Natural killer cell treated with Interleukin-12 subunit alpha and Interleukin-12 subunit beta and Interleukin-15 and Interleukin-18, amount 100 ng/mL, for 72 hours (primary cell): ENCODE measurements at regions not wholly inside any gene's neighbourhood (a gene's known extent, or its start where the extent isn't known, plus 50 kb on each side); places are given as distances from the start of the nearest gene placed in this dataset.

Experiments
- ATAC-seq, 2 donors: fragments of 150-1000 bp; cut with Tn5 transposase in 1 of 2; sonication (Bioruptor Pico), chemical (Tn5 transposase) in 1 of 2; 2 replicates each; pipeline ENCODE4 v1.10.0; 2021
- DNase-seq: peaks from one replicate; pipeline ENCODE4 v3.0.0; 2022; ENCODE audit warnings: low spot score
- H3K27ac Mint-ChIP-seq, 2 donors: 1 replicate in 1 of 2; 2 replicates in 1 of 2; pipeline ENCODE4 v1.8.0; 2022; ENCODE audit warnings: mixed read lengths in 2 of 2, mild to moderate bottlenecking in 1 of 2, moderate library complexity in 1 of 2
- H3K27me3 Mint-ChIP-seq, 2 donors: 1 replicate in 1 of 2; 2 replicates in 1 of 2; pipeline ENCODE4 v1.8.0; 2022; ENCODE audit warnings: mixed read lengths in 2 of 2
- H3K36me3 Mint-ChIP-seq: one replicate; pipeline ENCODE4 v1.8.0; 2022; ENCODE audit warnings: mixed read lengths
- H3K4me1 Mint-ChIP-seq, 2 donors: 1 replicate in 1 of 2; 2 replicates in 1 of 2; pipeline ENCODE4 v1.8.0; 2022; ENCODE audit warnings: low read depth in 2 of 2, mixed read lengths in 2 of 2, mild to moderate bottlenecking in 1 of 2
- H3K4me3 Mint-ChIP-seq: one replicate; pipeline ENCODE4 v1.8.0; 2022; ENCODE audit warnings: mixed read lengths
- H3K9me3 Mint-ChIP-seq: 2 replicates; pipeline ENCODE4 v1.8.0; 2022; ENCODE audit warnings: mixed read lengths

DNA sequence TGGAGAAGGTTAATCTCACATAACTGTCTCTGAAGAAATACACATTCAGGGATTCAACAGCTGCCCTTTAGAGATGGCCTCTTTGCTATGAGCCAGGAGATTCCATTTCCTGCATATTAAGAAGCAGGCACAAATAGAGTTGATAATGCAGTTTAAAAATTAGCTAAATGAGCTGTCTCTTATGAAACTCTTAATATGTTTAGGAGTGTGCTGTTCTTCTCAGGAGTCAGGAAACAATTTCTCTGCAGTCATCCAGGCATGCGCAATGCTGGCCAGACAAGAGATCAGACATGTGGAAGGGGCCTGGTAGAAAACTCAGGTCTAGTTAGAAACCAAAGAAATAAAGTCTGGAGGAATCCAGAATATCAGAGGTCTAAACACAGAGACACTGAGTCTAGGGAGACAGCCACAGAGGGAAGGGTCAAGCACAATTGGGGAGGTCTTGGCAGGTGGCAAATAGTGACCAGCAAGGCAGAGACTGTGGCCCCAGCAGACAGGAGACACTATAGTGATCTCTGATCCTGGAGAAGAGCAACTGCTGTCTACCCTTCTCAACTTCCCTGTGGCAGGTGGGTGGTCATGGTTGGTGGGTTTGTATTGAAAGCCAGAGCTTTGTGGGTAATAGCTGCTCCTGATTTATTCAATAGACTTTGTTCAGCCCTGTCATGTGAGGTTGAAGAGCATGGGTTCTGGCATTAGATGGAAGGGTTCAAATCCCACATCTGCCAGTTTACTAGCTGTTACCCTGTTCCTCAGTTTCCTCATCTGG is 185.8 kb upstream of the RMST start:
- no peak for DNase-seq
- Mint-ChIP-seq H3K27ac (no peak overlapping the region), H3K27me3 (peaks cover 15 to 27% of the 10 kb centered on the region in 2 donors), H3K4me1 (no peaks in the 10 kb centered on the region), H3K4me3 (no peak overlapping the region), H3K36me3 (no peaks in the 10 kb centered on the region), H3K9me3 (no peaks in the 10 kb centered on the region)
- ATAC-seq = no peak

DNA sequence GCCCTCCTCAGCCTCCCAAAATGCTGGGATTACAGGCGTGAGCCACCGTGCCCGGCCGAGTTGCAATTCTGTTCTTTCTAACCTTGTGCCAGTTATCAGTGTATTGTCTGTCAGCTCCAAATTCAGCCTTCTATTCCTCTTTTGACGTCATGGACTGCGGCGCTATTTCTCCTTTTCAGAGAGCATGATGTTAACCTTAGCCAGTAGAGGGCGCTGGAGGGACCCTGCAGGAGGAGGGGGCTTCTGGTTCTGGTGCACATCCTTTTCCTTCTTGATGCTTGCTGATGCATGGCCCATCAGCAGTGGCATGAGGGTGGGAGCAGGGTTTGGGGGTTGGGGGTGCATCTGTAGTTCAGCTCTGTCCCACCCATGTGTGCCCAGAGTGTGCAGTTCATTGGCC is 179.3 kb upstream of the RMST start:
- Mint-ChIP-seq H3K36me3 (no peaks in the 10 kb centered on the region), H3K27me3 (peaks cover 7 to 43% of the 10 kb centered on the region in 2 donors), H3K27ac (no peak overlapping the region), H3K4me3 (no peak overlapping the region), H3K9me3 (no peaks in the 10 kb centered on the region), H3K4me1 (no peaks in the 10 kb centered on the region)
- no peak for ATAC-seq
- DNase-seq = no peak

DNA sequence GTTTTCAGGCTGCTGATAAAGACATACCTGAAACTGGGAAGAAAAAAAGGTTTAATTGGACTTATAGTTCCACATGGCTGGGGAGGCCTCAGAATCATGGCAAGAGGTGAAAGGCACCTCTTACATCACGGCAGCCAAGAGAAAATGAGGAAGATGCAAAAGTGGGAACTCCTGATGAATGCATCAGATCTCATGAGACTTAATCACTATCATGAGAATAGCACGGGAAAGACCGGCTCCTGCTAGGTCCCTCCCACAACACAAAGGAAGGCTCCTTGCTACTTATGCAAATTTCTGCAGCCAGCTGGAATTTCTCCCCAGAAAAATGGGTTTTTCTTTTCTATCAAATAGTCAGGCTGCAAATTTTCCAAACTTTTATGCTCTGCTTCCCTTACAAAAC is 174.1 kb upstream of the RMST start:
- Mint-ChIP-seq H3K27me3 (peaks cover 7 to 34% of the 10 kb centered on the region in 2 donors), H3K4me3 (no peak overlapping the region), H3K27ac (no peak overlapping the region), H3K9me3 (no peaks in the 10 kb centered on the region), H3K4me1 (no peaks in the 10 kb centered on the region), H3K36me3 (no peaks in the 10 kb centered on the region)
- ATAC-seq (no peak), DNase-seq (no peak)

DNA sequence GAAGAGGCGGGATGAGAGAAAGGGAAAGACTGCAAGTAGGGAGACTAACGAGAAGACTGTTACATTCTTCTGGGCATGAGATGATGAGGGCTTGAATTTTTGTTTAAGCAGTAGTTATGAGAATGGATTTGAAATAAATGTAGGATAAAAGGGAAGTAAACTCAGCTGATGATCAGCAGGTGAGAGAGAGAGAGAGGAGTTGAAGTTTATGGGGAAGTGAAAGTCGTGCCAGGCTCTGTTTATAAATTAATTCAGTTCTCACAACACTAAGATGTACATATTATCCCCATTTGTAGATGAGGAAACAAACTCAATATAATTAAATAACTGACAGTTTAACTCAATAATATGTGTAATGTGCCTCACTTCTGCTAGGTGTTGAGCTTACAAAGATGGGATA is 170.0 kb upstream of the RMST start:
- no peak overlapping the region for H3K4me3 Mint-ChIP-seq
- no peak overlapping the region for H3K27ac Mint-ChIP-seq
- H3K4me1 Mint-ChIP-seq = no peaks in the 10 kb centered on the region
- no peaks in the 10 kb centered on the region for H3K36me3 Mint-ChIP-seq
- DNase-seq (no peak), ATAC-seq (no peak)
- peaks cover 6% of the 10 kb centered on the region for H3K9me3 Mint-ChIP-seq
- peaks cover 7 to 13% of the 10 kb centered on the region in 2 donors for H3K27me3 Mint-ChIP-seq

DNA sequence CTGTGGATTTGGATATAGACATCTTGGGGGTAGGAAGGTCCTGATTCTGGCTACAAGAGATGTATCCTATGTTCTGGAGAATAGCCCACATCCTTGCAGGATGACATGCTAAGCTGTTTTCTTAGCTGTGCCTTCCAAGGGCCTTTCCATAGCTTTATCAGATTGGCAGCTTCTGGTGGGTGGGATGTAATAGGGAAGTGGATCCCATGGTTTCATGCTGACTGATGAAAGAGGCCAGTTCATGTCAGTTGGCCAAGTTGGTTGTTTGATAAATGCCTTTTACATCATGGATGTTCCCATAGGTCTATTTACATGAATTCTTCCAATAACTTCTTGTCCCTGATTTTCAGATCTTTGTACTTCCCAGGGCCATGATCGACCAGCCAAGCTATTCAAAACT is 169.1 kb upstream of the RMST start:
- Mint-ChIP-seq H3K27ac (no peak overlapping the region), H3K27me3 (peaks cover 8 to 15% of the 10 kb centered on the region in 2 donors), H3K9me3 (peaks cover 7% of the 10 kb centered on the region), H3K4me3 (no peak overlapping the region), H3K36me3 (no peaks in the 10 kb centered on the region), H3K4me1 (no peaks in the 10 kb centered on the region)
- no peak for ATAC-seq
- no peak for DNase-seq

DNA sequence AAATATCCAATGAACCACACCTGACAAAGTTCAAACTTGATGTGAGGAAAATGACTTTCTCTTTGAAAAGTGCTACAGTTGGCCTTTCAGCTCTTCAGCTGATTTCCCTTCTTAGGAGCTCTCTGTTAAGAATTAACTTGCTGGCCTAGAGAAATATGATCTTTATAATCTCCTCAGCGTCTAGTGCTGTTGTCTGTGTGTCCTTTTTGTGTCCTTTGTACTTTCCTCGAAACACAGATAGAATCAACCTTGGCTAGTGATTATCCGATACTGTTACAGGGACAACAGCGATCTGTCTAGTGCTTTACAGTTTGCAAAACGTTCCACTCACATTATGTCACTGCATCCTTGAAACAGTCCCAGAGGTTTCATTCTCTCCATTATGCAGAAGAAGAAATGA is 162.8 kb upstream of the RMST start:
- H3K36me3 Mint-ChIP-seq = no peaks in the 10 kb centered on the region
- H3K4me3 Mint-ChIP-seq = no peak overlapping the region
- H3K27me3 Mint-ChIP-seq = peaks cover 16 to 18% of the 10 kb centered on the region in 2 donors
- H3K9me3 Mint-ChIP-seq = peaks cover 6% of the 10 kb centered on the region
- ATAC-seq (no peak), DNase-seq (no peak)
- no peak overlapping the region for H3K27ac Mint-ChIP-seq
- no peaks in the 10 kb centered on the region for H3K4me1 Mint-ChIP-seq

DNA sequence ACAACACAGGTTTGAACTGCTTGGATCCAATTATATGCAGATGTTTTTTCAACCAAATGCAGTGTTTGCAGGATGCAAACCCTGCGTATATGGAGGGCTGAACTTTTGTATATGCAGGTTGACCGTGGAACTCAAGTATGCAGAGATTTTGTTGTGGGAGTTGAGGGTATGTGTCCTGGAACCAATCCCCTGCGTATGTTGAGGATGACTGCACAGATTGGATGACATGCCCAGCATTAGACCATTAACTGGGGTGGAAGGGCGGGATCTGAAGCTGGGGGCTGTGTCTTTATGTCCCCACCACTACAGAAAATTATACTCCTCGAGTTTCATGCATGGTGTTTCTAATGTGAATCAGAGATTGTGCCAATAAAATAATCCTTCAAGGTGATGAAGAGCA is 162.2 kb upstream of the RMST start:
- Mint-ChIP-seq H3K9me3 (peaks cover 3% of the 10 kb centered on the region), H3K4me1 (no peaks in the 10 kb centered on the region), H3K27ac (no peak overlapping the region), H3K27me3 (peaks cover 16 to 18% of the 10 kb centered on the region in 2 donors), H3K4me3 (no peak overlapping the region), H3K36me3 (no peaks in the 10 kb centered on the region)
- no peak for ATAC-seq
- no peak for DNase-seq

DNA sequence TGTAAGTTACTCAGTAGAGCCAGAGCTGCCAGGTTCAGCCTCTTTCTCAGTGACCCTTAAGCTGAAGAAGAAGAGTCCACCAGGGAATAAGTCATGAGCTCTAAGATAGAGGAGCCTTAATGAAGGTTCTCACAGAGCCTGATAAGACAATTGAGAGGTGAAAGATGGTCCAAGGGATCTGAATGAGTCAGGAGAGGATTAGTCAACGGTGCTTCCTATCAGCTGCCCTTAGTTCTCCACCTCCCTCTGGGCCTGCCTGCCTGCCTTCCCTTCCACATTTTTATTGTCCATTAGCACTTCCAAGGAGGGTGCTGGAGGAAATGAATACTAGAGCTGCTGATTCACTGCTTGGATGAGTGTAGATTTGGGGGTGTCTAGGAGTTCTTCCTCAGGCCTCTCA is 161.7 kb upstream of the RMST start:
- Mint-ChIP-seq H3K36me3 (no peaks in the 10 kb centered on the region), H3K27me3 (peaks cover 16 to 18% of the 10 kb centered on the region in 2 donors), H3K27ac (no peak overlapping the region), H3K9me3 (peaks cover 3% of the 10 kb centered on the region), H3K4me3 (no peak overlapping the region), H3K4me1 (no peaks in the 10 kb centered on the region)
- ATAC-seq = no peak
- DNase-seq = no peak

DNA sequence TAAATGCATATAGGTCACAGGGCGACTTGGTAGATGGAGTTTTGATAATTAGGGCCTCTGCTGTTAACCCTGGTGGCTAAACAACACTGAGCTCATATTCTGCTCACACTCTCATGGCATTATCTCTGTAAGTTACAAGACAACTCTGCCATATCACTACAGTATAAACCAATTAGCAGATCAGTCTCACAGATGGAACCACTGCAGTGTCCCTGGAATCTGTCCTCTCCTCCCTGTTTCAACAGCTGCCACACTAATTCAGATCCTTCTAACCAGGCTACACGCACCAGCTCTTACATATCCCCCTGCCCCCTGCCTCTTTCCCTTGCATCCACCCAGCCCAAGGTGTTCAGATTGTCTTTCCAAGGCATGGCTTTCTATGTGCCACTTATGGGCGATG is 161.0 kb upstream of the RMST start:
- Mint-ChIP-seq H3K27me3 (peaks cover 18 to 20% of the 10 kb centered on the region in 2 donors), H3K4me1 (no peaks in the 10 kb centered on the region), H3K9me3 (peaks cover 3% of the 10 kb centered on the region), H3K36me3 (no peaks in the 10 kb centered on the region), H3K4me3 (no peak overlapping the region), H3K27ac (no peak overlapping the region)
- ATAC-seq (no peak), DNase-seq (no peak)

DNA sequence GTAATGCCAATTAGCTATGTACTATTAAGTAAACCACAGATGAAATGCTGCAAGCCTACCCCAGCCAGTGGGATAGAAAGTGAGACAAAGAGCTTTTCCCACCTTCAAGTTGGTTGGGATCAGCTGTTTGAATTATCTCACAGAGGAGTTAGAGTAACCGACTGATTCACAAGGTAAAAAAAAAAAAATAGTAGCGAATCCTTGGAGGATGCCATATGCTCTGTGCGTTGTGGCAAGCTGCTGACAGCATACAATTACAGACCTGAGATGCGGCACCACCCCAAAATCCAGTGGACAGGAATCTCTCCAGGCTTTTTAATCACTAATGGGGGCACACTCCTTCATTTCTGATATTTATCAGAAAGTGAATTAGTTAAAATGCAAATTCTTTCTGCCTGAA is 157.0 kb upstream of the RMST start:
- no peak overlapping the region for H3K27ac Mint-ChIP-seq
- no peak overlapping the region for H3K4me3 Mint-ChIP-seq

DNA sequence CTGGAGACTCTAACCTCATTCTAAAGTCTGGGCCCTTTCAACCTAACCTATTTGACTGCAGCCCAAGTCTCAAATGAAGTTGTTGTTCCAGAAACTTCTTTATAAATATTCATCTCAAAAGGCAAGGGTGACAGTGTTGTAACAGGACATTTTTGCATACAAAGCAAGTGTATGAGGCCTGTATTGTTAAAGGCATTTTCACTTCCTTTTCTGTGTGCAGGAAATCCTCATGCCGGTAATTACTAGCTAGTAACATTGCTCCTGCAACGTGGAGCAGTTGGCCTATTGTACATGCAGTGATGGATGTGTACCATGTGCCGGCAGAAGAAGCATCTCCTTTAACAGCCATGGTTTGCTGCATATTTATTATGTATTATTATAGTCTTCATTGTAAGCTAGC is 156.5 kb upstream of the RMST start:
- H3K27ac Mint-ChIP-seq = no peak overlapping the region
- DNase-seq = no peak
- peaks cover 14 to 29% of the 10 kb centered on the region in 2 donors for H3K27me3 Mint-ChIP-seq
- H3K36me3 Mint-ChIP-seq = no peaks in the 10 kb centered on the region
- H3K4me3 Mint-ChIP-seq = no peak overlapping the region
- H3K9me3 Mint-ChIP-seq = no peaks in the 10 kb centered on the region
- H3K4me1 Mint-ChIP-seq = peaks cover 0 to 3% of the 10 kb centered on the region in 2 donors
- no peak for ATAC-seq

More for the DNA sequence above, 157.0 kb upstream of the RMST start:
- no peak for DNase-seq
- Mint-ChIP-seq H3K4me1 (peaks cover 0 to 3% of the 10 kb centered on the region in 2 donors), H3K9me3 (no peaks in the 10 kb centered on the region), H3K36me3 (no peaks in the 10 kb centered on the region), H3K27me3 (peaks cover 14 to 27% of the 10 kb centered on the region in 2 donors)
- no peak for ATAC-seq

DNA sequence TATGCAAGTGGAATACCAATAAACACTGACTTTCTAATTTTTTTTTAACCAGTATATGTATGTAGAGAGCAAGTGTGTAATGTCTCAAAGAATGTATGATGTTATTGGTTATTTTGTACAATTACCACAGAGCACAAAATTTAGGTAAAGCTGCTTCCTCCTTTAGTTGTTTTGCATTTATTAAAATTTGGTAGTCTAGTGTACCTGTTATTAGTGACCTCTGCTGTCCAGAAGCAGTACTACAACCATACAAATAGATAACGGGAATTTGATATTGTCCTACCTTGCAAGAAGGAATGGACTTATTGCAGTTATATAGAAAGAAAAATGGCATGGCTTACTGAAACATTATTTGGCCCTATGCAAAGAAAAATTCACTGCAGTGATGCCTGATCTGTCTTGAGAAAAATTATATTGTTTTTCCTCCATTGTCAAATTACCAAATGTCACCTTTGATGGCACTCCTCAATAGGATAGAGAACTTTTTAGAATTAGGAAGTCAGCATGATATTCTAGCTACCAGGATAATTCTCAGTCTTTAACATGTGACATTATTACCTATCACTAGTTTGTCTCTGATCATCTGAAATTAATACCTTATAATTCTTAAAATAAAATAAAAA is 153.9 kb upstream of the RMST start:
- H3K36me3 Mint-ChIP-seq = no peaks in the 10 kb centered on the region
- peaks cover 0 to 3% of the 10 kb centered on the region in 2 donors for H3K4me1 Mint-ChIP-seq
- H3K4me3 Mint-ChIP-seq = no peak overlapping the region
- DNase-seq = no peak
- no peak overlapping the region for H3K27ac Mint-ChIP-seq
- H3K9me3 Mint-ChIP-seq = no peaks in the 10 kb centered on the region
- H3K27me3 Mint-ChIP-seq = peaks cover 10 to 36% of the 10 kb centered on the region in 2 donors
- ATAC-seq = no peak

DNA sequence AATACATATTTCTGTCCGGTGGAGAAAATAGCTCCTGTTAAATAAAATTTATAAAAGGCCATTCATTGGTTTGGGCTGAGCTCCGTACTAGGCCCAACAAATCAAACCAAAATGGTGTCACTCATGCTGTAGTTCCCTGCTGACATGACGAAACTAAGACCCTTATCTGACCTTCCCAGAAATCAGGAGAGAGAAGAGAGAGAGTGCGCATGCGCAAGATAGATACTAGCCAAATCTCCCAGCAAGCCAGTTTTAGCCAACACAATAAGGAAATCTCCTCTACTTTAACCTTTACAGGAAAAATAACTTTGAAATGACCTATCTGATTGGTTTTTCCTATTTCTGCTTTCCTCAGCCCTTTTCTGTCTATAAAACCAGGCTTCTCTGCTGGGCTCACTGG is 152.7 kb upstream of the RMST start:
- Mint-ChIP-seq H3K27me3 (peaks cover 12 to 40% of the 10 kb centered on the region in 2 donors), H3K4me3 (no peak overlapping the region), H3K9me3 (no peaks in the 10 kb centered on the region), H3K27ac (no peak overlapping the region), H3K36me3 (no peaks in the 10 kb centered on the region), H3K4me1 (peaks cover 0 to 3% of the 10 kb centered on the region in 2 donors)
- ATAC-seq = no peak
- DNase-seq = no peak

DNA sequence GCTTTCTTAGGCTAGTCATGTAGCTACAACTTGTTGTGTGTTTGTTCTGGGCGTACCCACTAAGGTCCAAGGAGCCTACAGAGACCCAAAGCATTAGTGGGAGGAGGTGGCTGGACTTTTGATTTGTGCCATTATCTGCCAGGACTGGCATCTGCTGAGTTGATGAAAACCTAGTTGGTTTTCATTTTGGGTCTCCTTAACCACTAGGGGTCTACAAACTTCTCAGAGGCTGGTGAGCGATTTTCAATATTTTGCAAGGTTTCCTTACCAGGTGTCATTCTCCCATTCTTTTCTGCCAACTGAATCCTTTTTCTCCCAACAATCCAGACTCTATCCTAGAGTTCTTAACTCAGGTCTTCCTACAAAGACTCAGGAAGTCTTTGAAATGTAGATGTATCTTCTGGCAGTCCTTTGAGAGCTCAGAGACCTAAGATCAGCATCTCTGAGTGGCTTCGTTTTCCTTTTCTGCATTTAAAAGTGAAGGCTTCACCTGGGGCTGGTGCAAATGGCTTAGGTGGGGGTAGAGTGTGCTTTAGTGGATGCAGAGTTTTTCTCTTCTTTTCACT is 150.0 kb upstream of the RMST start:
- Mint-ChIP-seq H3K9me3 (no peaks in the 10 kb centered on the region), H3K36me3 (no peaks in the 10 kb centered on the region), H3K27ac (no peak overlapping the region), H3K4me3 (no peak overlapping the region), H3K4me1 (peaks cover 0 to 3% of the 10 kb centered on the region in 2 donors), H3K27me3 (peaks cover 13 to 45% of the 10 kb centered on the region in 2 donors)
- DNase-seq = no peak
- no peak for ATAC-seq
